GM20000 (cell line): ENCODE measurements at regions not wholly inside any gene's neighbourhood (a gene's known extent, or its start where the extent isn't known, plus 50 kb on each side); places are given as distances from the start of the nearest gene placed in this dataset.

Experiments used
- DNase-seq: peaks from one replicate; pipeline ENCODE4 v3.0.0; 2012; ENCODE audit warnings: low spot score
- TF ChIP-seq, protein P1 (sequence below): IDR thresholded peaks from 2 replicates; pipeline ENCODE4 v1.5.1; 2012; ENCODE audit warnings: mild to moderate bottlenecking, control low read depth; ENCODE audit errors: extremely low read depth, missing control alignments

DNA sequence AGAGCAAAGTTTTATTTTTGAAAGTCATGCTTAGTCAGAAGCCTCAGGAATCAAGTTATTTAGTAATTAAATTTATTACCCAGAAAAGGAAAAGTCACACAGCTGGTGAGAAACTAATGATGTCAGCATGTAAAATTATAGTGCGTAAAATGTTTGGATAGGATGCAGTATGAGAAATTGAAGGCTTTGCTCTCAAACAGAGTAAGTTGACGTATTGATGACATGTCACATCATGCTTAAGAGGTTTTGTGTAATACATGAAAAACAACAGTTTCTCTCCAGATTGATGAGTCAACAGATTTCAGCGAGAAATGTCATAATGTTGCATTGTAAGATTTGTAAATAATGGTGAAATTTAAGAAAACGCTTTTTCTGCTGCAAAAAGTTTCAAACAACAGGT is 769.8 kb downstream of the METTL15 start:
- TF ChIP-seq, protein P1, sequence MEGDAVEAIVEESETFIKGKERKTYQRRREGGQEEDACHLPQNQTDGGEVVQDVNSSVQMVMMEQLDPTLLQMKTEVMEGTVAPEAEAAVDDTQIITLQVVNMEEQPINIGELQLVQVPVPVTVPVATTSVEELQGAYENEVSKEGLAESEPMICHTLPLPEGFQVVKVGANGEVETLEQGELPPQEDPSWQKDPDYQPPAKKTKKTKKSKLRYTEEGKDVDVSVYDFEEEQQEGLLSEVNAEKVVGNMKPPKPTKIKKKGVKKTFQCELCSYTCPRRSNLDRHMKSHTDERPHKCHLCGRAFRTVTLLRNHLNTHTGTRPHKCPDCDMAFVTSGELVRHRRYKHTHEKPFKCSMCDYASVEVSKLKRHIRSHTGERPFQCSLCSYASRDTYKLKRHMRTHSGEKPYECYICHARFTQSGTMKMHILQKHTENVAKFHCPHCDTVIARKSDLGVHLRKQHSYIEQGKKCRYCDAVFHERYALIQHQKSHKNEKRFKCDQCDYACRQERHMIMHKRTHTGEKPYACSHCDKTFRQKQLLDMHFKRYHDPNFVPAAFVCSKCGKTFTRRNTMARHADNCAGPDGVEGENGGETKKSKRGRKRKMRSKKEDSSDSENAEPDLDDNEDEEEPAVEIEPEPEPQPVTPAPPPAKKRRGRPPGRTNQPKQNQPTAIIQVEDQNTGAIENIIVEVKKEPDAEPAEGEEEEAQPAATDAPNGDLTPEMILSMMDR, result no peak
- no peak for DNase-seq

DNA sequence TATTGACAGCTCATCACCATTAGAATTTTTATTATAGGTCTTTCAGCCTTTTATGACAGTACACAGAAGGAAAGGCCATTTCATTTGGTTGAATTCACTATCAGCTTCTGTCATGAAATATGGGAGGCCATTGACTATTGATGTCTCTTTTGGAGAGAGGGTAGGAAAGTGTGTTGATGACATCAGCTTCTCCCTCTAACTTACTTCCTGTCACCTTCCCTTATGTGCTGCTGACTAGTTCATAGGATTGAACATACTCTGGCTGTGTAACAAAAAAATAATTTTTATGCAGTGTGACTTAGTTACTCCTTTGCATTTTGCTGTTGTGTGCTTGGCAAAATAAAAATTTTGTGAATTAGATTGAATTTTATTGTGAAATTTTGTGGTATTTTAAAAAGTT is 769.2 kb downstream of the METTL15 start:
- TF ChIP-seq, protein P1, result no peak
- no peak for DNase-seq

DNA sequence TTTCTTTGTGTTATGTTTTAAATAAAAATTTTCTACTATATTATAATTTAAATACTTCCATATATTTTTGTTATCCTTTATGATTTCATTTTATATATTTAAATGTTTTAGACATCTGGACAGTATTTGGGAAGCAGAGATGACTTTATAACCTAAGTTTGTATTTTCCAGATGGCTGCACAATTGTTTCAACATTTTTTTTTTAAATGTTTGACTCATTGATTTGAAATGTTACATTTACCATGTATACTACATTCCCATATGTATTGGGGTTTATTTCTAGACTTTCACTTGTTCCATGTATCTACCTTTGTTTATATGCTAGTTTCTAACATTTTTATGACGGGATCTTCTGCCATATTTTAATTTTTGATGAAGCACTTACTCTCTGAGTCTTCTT is 766.5 kb downstream of the METTL15 start:
- TF ChIP-seq, protein P1, result no peak
- DNase-seq, result no peak

DNA sequence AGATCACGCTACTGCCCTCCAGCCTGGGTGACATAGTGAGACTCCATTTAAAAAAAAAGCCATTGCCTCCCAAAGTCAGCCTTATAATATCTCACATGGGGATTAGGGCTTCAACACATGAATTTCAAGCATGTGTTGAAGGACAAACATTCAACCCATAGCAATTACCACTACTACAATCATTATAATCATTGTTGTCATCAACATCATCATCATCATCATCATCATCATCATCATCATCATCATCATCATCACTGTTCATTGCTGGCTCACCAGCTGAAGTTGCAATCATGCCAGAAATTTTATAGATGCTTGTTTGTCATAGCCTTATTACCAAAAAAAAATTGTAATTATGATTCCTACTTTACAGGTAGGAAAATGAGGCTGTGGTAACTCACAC is 762.9 kb downstream of the METTL15 start:
- TF ChIP-seq, protein P1, result no peak
- no peak for DNase-seq

DNA sequence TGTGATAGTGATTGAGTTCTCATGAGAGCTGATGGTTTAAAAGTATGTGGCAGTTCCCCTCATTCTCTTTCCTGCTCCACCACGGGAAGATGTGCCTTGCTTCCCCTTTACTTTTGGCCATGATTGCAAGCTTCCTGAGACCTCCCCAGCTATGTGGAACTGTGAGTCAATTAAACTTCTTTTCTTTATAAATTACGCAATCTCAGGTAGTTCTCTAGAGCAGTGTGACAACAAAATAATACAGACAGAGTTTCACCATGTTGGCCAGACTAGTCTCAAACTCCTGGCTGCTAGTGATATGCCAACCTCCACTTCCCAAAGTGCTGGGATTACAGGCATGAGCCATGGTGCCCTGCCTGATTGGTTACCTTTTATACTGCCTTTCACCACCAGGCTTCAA is 755.2 kb downstream of the METTL15 start:
- DNase-seq, result no peak
- TF ChIP-seq, protein P1, result no peak

DNA sequence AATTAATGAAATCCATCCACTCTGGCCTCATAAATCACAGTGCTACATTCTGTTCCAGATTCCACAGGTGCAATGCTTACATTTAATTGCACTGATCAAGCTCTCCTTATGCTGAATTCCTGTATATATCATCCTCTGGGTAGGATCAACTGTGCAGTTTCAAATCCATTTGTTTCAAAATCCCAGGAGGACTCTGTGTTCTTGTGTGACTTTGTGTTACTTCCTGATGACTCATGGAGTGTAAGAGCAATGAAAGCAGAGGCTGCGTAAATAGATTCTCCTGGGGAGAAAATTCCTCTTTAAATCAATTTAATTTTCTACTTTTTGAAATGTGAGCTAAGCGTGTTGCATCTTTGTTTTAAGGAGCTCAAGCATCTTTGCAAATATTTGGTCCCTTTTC is 752.7 kb downstream of the METTL15 start:
- DNase-seq, result no peak
- TF ChIP-seq, protein P1, result no peak

DNA sequence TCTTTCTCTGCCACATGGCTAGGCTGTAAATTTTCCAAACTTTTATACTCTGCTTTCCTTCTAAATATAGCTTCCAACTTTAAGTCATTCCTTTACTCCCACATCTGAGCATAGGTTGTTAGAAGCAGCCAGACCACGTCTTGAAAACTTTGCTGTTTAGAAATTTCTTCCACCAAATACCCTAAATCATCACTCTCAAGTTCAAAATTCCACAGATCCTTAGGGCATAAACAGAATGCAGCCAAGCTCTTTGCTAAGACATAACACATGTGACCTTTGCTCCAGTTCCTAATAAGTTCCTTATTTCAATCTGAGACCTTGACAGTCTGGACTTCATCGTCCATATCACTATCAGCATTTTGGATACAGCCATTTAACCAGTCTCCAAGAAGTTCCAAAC is 749.9 kb downstream of the METTL15 start:
- TF ChIP-seq, protein P1, result no peak
- no peak for DNase-seq

DNA sequence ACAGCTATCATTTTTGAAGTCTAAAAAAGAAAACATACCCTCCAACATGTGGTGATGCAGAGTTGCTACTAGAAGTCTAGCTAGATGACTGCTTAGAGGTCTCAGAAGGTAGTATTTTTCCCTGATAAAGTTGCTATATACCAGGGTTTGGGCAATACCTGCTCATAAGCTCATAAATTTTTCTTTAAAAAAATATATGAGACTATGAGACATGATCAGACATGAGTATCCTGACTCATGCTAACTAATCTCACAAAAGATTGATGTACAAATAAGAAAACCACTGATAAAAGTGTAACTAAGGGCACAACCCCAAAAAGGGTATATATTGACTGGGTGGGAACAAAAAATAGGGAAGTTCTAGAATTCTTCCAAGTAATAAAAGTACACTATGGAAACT is 740.9 kb downstream of the METTL15 start:
- TF ChIP-seq, protein P1, result no peak
- no peak for DNase-seq
